Smooth muscle cell (in vitro differentiated cells): ENCODE measurements at regions not wholly inside any gene's neighbourhood (a gene's known extent, or its start where the extent isn't known, plus 50 kb on each side); places are given as distances from the start of the nearest gene placed in this dataset. TPM values are rescaled to one million over a fixed set of nuclear protein-coding genes. Genes with fewer than 3 reads are reported as not detected.

Source experiments
- small RNA-seq: library from RNA; depleted of rRNA; stranded (forward); fragments of <200 nt; gene quantifications from one replicate; pipeline ENCODE3, GENCODE V24; 2014

Small RNA genes in the stretch of these regions (small RNA-seq; reads per million reads assigned to genes)
- gene RN7SKP31 (not detected), gene RNU6-985P (not detected)
